HepG2 (cell line): ENCODE measurements at regions not wholly inside any gene's neighbourhood (a gene's known extent, or its start where the extent isn't known, plus 50 kb on each side); places are given as distances from the start of the nearest gene placed in this dataset.

ENCODE experiments used
- DDIT3 ChIP-seq: sonication (generic); formaldehyde crosslinking; IDR thresholded peaks from 2 replicates; pipeline ENCODE4 v1.4.0; 2020; ENCODE audit warnings: mild to moderate bottlenecking, missing genetic modification reagents
- FIP1L1 ChIP-seq: fragments of 200-400 bp; formaldehyde crosslinking; IDR thresholded peaks from 2 replicates; pipeline ENCODE4 v1.6.1; 2018; ENCODE audit warnings: low read depth, mild to moderate bottlenecking, low read length, moderate library complexity, borderline replicate concordance; ENCODE audit not compliant: insufficient read depth
- GPBP1L1 ChIP-seq: sonication (generic); formaldehyde crosslinking; IDR thresholded peaks from 2 replicates; pipeline ENCODE4 v1.5.0; 2020; ENCODE audit warnings: mild to moderate bottlenecking, missing genetic modification reagents
- ISX ChIP-seq: sonication (generic); formaldehyde crosslinking; conservative IDR thresholded peaks from 2 replicates; pipeline ENCODE4 v1.5.0; 2020; ENCODE audit warnings: missing genetic modification reagents
- MYPOP ChIP-seq: sonication (generic); formaldehyde crosslinking; IDR thresholded peaks from 2 replicates; pipeline ENCODE4 v1.8.1; 2023; ENCODE audit warnings: mild to moderate bottlenecking, moderate library complexity, missing genetic modification reagents
- POLR2AphosphoS5 ChIP-seq: IDR thresholded peaks from 2 replicates; pipeline ENCODE4 v1.6.1; 2012; ENCODE audit warnings: low read depth, low read length
- SAP130 ChIP-seq: IDR thresholded peaks from 2 replicates; pipeline ENCODE4 v1.6.1; 2016; ENCODE audit warnings: low read depth
- SRY ChIP-seq: sonication (generic); formaldehyde crosslinking; IDR thresholded peaks from 2 replicates; pipeline ENCODE4 v1.8.0; 2022; ENCODE audit warnings: mild to moderate bottlenecking, missing genetic modification reagents
- U2AF2 ChIP-seq: fragments of 200-400 bp; formaldehyde crosslinking; IDR thresholded peaks from 2 replicates; pipeline ENCODE4 v1.6.1; 2017; ENCODE audit warnings: low read depth, mild to moderate bottlenecking, low read length
- ZFYVE20 ChIP-seq: sonication (generic); formaldehyde crosslinking; IDR thresholded peaks from 2 replicates; pipeline ENCODE4 v1.8.0; 2023; ENCODE audit warnings: low read depth, mild to moderate bottlenecking, moderate library complexity, missing genetic modification reagents, borderline replicate concordance
- ZNF230 ChIP-seq: sonication (generic); formaldehyde crosslinking; IDR thresholded peaks from 2 replicates; pipeline ENCODE4 v1.4.0; 2020; ENCODE audit warnings: mild to moderate bottlenecking, missing genetic modification reagents
- ZNF619 ChIP-seq: sonication (generic); formaldehyde crosslinking; IDR thresholded peaks from 2 replicates; pipeline ENCODE4 v1.4.0; 2020; ENCODE audit warnings: mild to moderate bottlenecking, missing genetic modification reagents
- ZNF780A ChIP-seq: sonication (generic); formaldehyde crosslinking; IDR thresholded peaks from 2 replicates; pipeline ENCODE4 v1.8.0; 2022; ENCODE audit warnings: mild to moderate bottlenecking, missing genetic modification reagents, moderate library complexity
- ZNF781 ChIP-seq: sonication (generic); formaldehyde crosslinking; IDR thresholded peaks from 2 replicates; pipeline ENCODE4 v1.5.1; 2020; ENCODE audit warnings: borderline replicate concordance, mild to moderate bottlenecking, missing genetic modification reagents; ENCODE audit errors: not compliant biosample characterization
- ZSCAN9 ChIP-seq: IDR thresholded peaks from 2 replicates; pipeline ENCODE4 v1.6.1; 2016; ENCODE audit warnings: borderline replicate concordance
- TF ChIP-seq, protein P1 (sequence below): sonication (generic); formaldehyde crosslinking; IDR thresholded peaks from 2 replicates; pipeline ENCODE4 v1.4.0; 2020; ENCODE audit warnings: mild to moderate bottlenecking, missing genetic modification reagents
- TF ChIP-seq, protein P2 (sequence below): IDR thresholded peaks from 2 replicates; pipeline ENCODE4 v1.6.1; 2016

- TF ChIP-seq MYPOP (no peak), SAP130 (CRISPR knock-in tag) (no peak), DDIT3 (CRISPR knock-in tag) (no peak), FIP1L1 (no peak), U2AF2 (no peak), ISX (CRISPR knock-in tag) (no peak), POLR2AphosphoS5 (no peak), GPBP1L1 (CRISPR knock-in tag) (no peak), ZNF780A (peak; percentile 93), ZNF619 (CRISPR knock-in tag) (peak; percentile 88; the same call in 1 of the 2 replicates), ZNF781 (CRISPR knock-in tag) (no peak), ZSCAN9 (CRISPR knock-in tag) (no peak), ZNF230 (CRISPR knock-in tag) (no peak), ZFYVE20 (CRISPR knock-in tag) (no peak), SRY (no peak)
- TF ChIP-seq, protein P1, sequence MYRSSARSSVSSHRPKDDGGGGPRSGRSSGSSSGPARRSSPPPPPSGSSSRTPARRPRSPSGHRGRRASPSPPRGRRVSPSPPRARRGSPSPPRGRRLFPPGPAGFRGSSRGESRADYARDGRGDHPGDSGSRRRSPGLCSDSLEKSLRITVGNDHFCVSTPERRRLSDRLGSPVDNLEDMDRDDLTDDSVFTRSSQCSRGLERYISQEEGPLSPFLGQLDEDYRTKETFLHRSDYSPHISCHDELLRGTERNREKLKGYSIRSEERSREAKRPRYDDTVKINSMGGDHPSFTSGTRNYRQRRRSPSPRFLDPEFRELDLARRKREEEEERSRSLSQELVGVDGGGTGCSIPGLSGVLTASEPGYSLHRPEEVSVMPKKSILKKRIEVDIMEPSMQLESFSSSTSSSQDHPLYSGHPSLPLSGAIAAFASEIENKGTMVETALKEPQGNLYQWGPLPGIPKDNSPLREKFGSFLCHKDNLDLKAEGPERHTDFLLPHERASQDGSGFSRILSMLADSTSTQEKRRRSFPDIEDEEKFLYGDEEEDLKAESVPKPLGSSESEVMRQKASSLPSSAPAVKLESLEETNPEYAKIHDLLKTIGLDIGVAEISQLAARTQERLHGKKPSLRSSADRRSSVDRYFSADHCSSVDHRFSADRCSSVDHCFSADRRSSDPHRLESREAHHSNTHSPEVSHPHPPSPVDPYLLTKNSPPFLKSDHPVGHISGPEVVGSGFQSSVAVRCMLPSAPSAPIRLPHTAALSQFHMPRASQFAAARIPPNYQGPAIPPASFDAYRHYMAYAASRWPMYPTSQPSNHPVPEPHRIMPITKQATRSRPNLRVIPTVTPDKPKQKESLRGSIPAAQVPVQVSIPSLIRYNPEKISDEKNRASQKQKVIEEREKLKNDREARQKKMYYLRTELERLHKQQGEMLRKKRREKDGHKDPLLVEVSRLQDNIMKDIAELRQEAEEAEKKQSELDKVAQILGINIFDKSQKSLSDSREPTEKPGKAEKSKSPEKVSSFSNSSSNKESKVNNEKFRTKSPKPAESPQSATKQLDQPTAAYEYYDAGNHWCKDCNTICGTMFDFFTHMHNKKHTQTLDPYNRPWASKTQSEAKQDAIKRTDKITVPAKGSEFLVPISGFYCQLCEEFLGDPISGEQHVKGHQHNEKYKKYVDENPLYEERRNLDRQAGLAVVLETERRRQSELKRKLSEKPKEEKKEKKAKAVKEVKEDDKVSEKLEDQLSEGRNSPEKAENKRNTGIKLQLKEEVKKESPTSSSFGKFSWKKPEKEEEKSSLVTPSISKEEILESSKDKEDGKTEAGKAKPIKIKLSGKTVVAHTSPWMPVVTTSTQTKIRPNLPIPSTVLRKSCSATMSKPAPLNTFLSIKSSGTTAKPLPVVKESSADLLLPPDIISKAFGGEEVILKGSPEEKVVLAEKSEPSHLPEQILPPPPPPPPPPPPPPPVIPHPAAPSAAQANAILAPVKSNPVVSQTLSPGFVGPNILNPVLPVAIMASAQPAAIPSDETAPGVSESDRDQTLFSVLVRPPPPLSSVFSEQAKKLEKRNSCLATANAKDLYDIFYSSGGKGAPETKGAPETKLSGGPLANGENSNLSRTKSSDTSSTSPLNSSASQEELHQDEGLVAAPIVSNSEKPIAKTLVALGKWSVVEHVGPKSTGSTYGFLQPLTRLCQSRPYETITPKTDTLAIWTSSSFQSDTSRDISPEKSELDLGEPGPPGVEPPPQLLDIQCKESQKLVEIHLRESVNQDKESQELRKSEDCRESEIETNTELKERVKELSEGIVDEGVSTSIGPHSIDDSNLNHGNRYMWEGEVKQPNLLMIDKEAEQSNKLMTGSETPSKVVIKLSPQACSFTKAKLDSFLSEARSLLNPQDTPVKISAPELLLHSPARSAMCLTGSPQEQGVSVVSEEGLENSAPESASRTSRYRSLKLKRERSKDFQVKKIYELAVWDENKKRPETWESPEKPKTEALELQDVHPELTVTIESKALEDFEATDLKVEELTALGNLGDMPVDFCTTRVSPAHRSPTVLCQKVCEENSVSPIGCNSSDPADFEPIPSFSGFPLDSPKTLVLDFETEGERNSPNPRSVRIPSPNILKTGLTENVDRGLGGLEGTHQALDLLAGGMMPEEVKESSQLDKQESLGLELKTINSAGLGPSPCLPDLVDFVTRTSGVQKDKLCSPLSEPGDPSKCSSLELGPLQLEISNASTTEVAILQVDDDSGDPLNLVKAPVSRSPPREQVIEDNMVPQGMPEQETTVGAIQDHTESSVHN (CRISPR knock-in tag) = peak; percentile 30; the same call in 1 of the 2 replicates
- TF ChIP-seq, protein P2, sequence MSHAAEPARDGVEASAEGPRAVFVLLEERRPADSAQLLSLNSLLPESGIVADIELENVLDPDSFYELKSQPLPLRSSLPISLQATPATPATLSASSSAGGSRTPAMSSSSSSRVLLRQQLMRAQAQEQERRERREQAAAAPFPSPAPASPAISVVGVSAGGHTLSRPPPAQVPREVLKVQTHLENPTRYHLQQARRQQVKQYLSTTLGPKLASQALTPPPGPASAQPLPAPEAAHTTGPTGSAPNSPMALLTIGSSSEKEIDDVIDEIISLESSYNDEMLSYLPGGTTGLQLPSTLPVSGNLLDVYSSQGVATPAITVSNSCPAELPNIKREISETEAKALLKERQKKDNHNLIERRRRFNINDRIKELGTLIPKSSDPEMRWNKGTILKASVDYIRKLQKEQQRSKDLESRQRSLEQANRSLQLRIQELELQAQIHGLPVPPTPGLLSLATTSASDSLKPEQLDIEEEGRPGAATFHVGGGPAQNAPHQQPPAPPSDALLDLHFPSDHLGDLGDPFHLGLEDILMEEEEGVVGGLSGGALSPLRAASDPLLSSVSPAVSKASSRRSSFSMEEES (CRISPR knock-in tag) = no peak
These were observed 191.0 kb upstream of the ARL4C start (continued) for GRCh38 chr2:234687718-234688475.
